ENCODE measurements at regions not wholly inside any gene's neighbourhood (a gene's known extent, or its start where the extent isn't known, plus 50 kb on each side); places are given as distances from the start of the nearest gene placed in this dataset.

- TF ChIP-seq POLR2A (IDR thresholded peaks at IDR 0.05) (no peak), EP300 (IDR thresholded peaks at IDR 0.05) (no peak), CTCF (IDR thresholded peaks at IDR 0.05) (no peak), POLR2AphosphoS5 (IDR thresholded peaks at IDR 0.05) (no peak)
- Histone ChIP-seq H3K4me1 (no peaks in the 10 kb centered on the region), H3K4me3 (no peak overlapping the region), H3K27ac (no peak overlapping the region), H3K9me3 (no peaks in the 10 kb centered on the region), H3K27me3 (no peaks in the 10 kb centered on the region), H3K36me3 (no peaks in the 10 kb centered on the region)
- WGBS, 2 donors, result 60 to 62% methylated on average over 2 of the region's 2 CpGs
- ATAC-seq (ENCODE audit: low FRiP score in 2 of 2) (no peak), DNase-seq (no peak)
Measured at GRCh38 chr9:115715666-115716065, 437.9 kb upstream of the PAPPA start.

GRCh38 chr9:115717298-115717697 is 436.3 kb upstream of the PAPPA start:
- Histone ChIP-seq H3K27ac (no peak overlapping the region), H3K36me3 (no peaks in the 10 kb centered on the region), H3K4me3 (no peak overlapping the region), H3K9me3 (no peaks in the 10 kb centered on the region), H3K27me3 (no peaks in the 10 kb centered on the region), H3K4me1 (no peaks in the 10 kb centered on the region)
- no peak for TF ChIP-seq EP300 (IDR thresholded peaks at IDR 0.05)
- TF ChIP-seq CTCF (IDR thresholded peaks at IDR 0.05), result no peak
- no peak for TF ChIP-seq POLR2A (IDR thresholded peaks at IDR 0.05)
- TF ChIP-seq POLR2AphosphoS5 (IDR thresholded peaks at IDR 0.05), result no peak
- ATAC-seq (ENCODE audit: low FRiP score in 2 of 2) (no peak), DNase-seq (no peak)

DNA sequence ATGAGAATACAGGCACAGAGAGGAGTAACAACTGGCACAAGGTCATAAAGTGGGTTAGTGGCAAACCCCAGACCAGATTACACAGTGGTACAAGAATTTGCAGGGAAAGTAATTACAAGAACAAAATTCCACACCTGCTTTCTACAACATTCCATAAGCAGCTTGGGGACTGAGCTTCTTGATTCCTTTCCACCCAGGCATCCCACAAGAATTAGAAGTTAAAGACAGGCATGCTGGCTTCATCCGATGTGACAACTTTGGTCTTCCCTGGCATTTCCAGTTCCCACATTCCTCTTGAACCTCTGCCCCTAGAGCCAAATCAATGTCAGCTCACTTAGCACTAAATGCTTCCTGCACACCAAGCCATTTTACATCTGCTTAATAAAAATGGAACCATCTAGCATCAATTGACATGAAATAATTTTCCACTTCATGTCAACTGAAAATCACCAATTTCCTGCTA is 435.8 kb upstream of the PAPPA start:
- 73 to 85% methylated on average over 1 of the region's 1 CpG for WGBS, 2 donors
- Histone ChIP-seq H3K36me3 (no peaks in the 10 kb centered on the region), H3K27me3 (no peaks in the 10 kb centered on the region), H3K4me3 (no peak overlapping the region), H3K9me3 (no peaks in the 10 kb centered on the region), H3K27ac (no peak overlapping the region), H3K4me1 (no peaks in the 10 kb centered on the region)
- TF ChIP-seq POLR2AphosphoS5 (IDR thresholded peaks at IDR 0.05), result no peak
- TF ChIP-seq EP300 (IDR thresholded peaks at IDR 0.05), result no peak
- no peak for TF ChIP-seq POLR2A (IDR thresholded peaks at IDR 0.05)
- no peak for TF ChIP-seq CTCF (IDR thresholded peaks at IDR 0.05)
- ATAC-seq (ENCODE audit: low FRiP score in 2 of 2), result no peak
- DNase-seq, result no peak

GRCh38 chr9:115730396-115730795 is 423.2 kb upstream of the PAPPA start:
- Histone ChIP-seq H3K36me3 (no peaks in the 10 kb centered on the region), H3K27me3 (no peaks in the 10 kb centered on the region), H3K9me3 (no peaks in the 10 kb centered on the region), H3K4me1 (no peaks in the 10 kb centered on the region), H3K4me3 (no peak overlapping the region), H3K27ac (no peak overlapping the region)
- WGBS, 2 donors, result 75 to 80% methylated on average over 4 of the region's 4 CpGs
- ATAC-seq (ENCODE audit: low FRiP score in 2 of 2) (no peak), DNase-seq (no peak)
- TF ChIP-seq EP300 (IDR thresholded peaks at IDR 0.05) (no peak), POLR2A (IDR thresholded peaks at IDR 0.05) (no peak), CTCF (IDR thresholded peaks at IDR 0.05) (no peak), POLR2AphosphoS5 (IDR thresholded peaks at IDR 0.05) (no peak)

DNA sequence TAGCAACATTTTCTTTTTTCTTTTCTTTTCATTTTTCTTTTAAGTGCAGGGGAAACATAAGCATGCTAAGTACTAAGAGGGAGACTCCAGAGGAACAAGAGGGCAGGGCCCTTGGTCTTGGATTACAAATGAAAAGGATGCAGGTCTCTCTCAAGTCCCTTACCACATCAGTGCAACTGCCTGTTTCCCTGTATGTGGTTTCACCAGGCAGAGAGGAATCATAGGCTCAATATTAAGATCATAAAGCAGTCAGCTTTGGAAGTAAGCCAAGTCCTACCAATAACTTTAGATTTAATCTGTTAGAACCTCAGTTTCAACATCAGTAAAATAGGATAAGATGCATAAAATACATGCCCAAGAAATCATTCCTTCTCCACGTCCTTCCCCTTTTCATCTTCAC is 422.7 kb upstream of the PAPPA start:
- H3K27me3 ChIP-seq, result no peaks in the 10 kb centered on the region
- H3K36me3 ChIP-seq, result no peaks in the 10 kb centered on the region
- H3K9me3 ChIP-seq, result no peaks in the 10 kb centered on the region
- WGBS, 2 donors, result 43 to 73% methylated on average over 1 of the region's 1 CpG
- no peaks in the 10 kb centered on the region for H3K4me1 ChIP-seq
- H3K4me3 ChIP-seq, result no peak overlapping the region
- no peak overlapping the region for H3K27ac ChIP-seq
- ATAC-seq (ENCODE audit: low FRiP score in 2 of 2), result no peak
- TF ChIP-seq CTCF (IDR thresholded peaks at IDR 0.05) (no peak), POLR2A (IDR thresholded peaks at IDR 0.05) (no peak), POLR2AphosphoS5 (IDR thresholded peaks at IDR 0.05) (no peak)
- DNase-seq, result no peak

Measured in upper lobe of left lung (tissue), 6 donors.